ENCODE measurements at regions not wholly inside any gene's neighbourhood (a gene's known extent, or its start where the extent isn't known, plus 50 kb on each side); places are given as distances from the start of the nearest gene placed in this dataset.
"Not testable (repeated sequence)": the region's sequence is repeated elsewhere in the genome, so short reads cannot be mapped to it uniquely, and the experiment has no call there.

DNA sequence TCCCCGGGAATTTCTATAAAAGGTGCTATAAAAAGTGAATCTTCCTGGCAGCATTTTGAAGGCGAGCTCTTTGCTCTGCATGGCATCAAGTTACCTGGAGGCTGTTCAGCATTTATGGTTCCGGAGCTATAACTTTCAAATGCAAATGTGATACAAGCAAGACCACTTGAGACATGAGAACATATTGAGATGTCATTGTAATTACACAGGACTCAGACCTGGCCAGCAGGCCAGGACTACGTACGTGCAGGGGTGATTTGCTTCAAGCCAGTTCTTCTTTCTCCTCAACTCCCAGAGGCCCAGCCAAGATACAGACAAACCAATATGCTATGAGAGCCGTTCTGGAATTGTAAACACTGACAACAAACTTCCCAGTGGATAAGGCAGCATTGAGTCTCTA, 227.4 kb upstream of the FAT3 start:
- Histone ChIP-seq H3K27me3 (replicated peaks in 1 of 2; ENCODE audit: control insufficient read depth in 2 of 2, extremely low read depth in 1 of 2, insufficient read depth in 2 of 2, low read length in 1 of 2) (no peaks in the 10 kb centered on the region), H3K36me3 (ENCODE audit: control insufficient read depth in 2 of 2, extremely low read depth in 1 of 2, insufficient read depth in 1 of 2, low read length in 1 of 2) (no peaks in the 10 kb centered on the region), H3K27ac (ENCODE audit: low read length) (no peak overlapping the region), H3K4me3 (ENCODE audit: control insufficient read depth in 1 of 2, extremely low read depth in 1 of 2, low read length in 1 of 2) (no peak overlapping the region), H3K9me3 (no peaks in the 10 kb centered on the region), H3K4me1 (ENCODE audit: control insufficient read depth in 1 of 2, extremely low read depth in 1 of 2, insufficient read depth in 2 of 2, low read length in 2 of 2) (no peaks in the 10 kb centered on the region)
- Mint-ChIP-seq H3K36me3 (no peaks in the 10 kb centered on the region), H3K4me1 (no peaks in the 10 kb centered on the region), H3K27me3 (no peaks in the 10 kb centered on the region), H3K4me3 (no peak overlapping the region), H3K27ac (no peak overlapping the region), H3K9me3 (peaks cover 4 to 12% (median 6%) of the 10 kb centered on the region in 3 donors)
- WGBS (ENCODE audit: insufficient coverage): 63% methylated on average over 5 of the region's 6 CpGs
- CTCF ChIA-PET: no interaction called here
- ATAC-seq (replicated peaks in 1 of 4) (no peak), DNase-seq (no peak)
- POLR2A ChIA-PET: no interaction called here

DNA sequence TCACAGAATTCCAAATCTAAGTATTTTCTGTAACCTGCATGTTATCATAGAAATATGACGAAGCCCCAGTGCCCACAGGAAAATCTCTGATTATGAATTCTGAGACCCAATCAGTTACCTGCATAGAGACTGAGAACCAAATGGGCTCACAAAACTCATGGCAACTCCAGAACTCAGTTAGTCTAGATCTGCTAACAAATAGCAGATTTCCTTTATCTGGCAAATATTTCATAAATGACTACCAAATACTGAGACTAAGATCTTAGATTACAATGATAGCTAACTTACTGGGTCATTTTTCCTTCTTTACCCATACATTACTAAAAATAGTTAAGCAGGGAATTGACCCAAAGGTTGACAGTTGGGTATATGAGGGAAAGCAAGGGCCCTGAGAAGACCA, 228.1 kb upstream of the FAT3 start:
- H3K4me3 ChIP-seq (ENCODE audit: control insufficient read depth in 1 of 2, extremely low read depth in 1 of 2, low read length in 1 of 2): no peak overlapping the region
- H3K4me3 Mint-ChIP-seq: no peak overlapping the region
- no peak overlapping the region for H3K27ac ChIP-seq (ENCODE audit: low read length)
- peaks cover 3 to 11% (median 6%) of the 10 kb centered on the region in 3 donors for H3K9me3 Mint-ChIP-seq
- H3K36me3 ChIP-seq (ENCODE audit: control insufficient read depth in 2 of 2, extremely low read depth in 1 of 2, insufficient read depth in 1 of 2, low read length in 1 of 2): no peaks in the 10 kb centered on the region
- no peak overlapping the region for H3K27ac Mint-ChIP-seq
- no peaks in the 10 kb centered on the region for H3K27me3 Mint-ChIP-seq
- WGBS (ENCODE audit: insufficient coverage): 86% methylated on average over 1 of the region's 1 CpG
- no peaks in the 10 kb centered on the region for H3K9me3 ChIP-seq
- ChIA-PET CTCF (no interaction called here), POLR2A (no interaction called here)
- DNase-seq (no peak), ATAC-seq (replicated peaks in 1 of 4) (no peak)
- H3K36me3 Mint-ChIP-seq: no peaks in the 10 kb centered on the region
- H3K4me1 ChIP-seq (ENCODE audit: control insufficient read depth in 1 of 2, extremely low read depth in 1 of 2, insufficient read depth in 2 of 2, low read length in 2 of 2): no peaks in the 10 kb centered on the region
- no peaks in the 10 kb centered on the region for H3K4me1 Mint-ChIP-seq
- H3K27me3 ChIP-seq (replicated peaks in 1 of 2; ENCODE audit: control insufficient read depth in 2 of 2, extremely low read depth in 1 of 2, insufficient read depth in 2 of 2, low read length in 1 of 2): no peaks in the 10 kb centered on the region

DNA sequence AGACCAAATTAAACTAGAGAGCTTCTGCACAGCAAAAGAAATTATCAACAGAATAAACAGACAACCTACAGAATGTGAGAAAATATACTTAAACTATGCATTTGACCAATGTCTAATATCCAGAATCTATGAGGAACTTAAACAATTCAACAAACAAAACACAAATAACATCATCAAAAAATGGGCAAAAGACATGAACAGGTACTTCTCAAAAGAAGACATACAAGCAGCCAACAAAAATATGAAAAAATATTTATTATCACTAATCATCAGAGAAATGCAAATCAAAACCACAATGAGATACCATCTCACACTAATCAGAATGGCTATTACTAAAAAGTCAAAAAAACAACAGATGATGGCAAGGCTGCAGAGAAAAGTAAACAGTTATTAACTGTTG, 236.2 kb upstream of the FAT3 start:
- H3K36me3 Mint-ChIP-seq; H3K27me3 ChIP-seq (replicated peaks in 1 of 2; ENCODE audit: control insufficient read depth in 2 of 2, extremely low read depth in 1 of 2, insufficient read depth in 2 of 2, low read length in 1 of 2); H3K27ac Mint-ChIP-seq; H3K9me3 ChIP-seq; H3K27me3 Mint-ChIP-seq; CTCF ChIA-PET; H3K27ac ChIP-seq (ENCODE audit: low read length); H3K4me1 Mint-ChIP-seq; H3K4me3 ChIP-seq (ENCODE audit: control insufficient read depth in 1 of 2, extremely low read depth in 1 of 2, low read length in 1 of 2); H3K4me3 Mint-ChIP-seq; ATAC-seq (replicated peaks in 1 of 4); POLR2A ChIA-PET; DNase-seq; H3K36me3 ChIP-seq (ENCODE audit: control insufficient read depth in 2 of 2, extremely low read depth in 1 of 2, insufficient read depth in 1 of 2, low read length in 1 of 2); H3K4me1 ChIP-seq (ENCODE audit: control insufficient read depth in 1 of 2, extremely low read depth in 1 of 2, insufficient read depth in 2 of 2, low read length in 2 of 2): not testable (repeated sequence)
- peaks cover 14 to 24% (median 21%) of the 10 kb centered on the region in 3 donors for H3K9me3 Mint-ChIP-seq

DNA sequence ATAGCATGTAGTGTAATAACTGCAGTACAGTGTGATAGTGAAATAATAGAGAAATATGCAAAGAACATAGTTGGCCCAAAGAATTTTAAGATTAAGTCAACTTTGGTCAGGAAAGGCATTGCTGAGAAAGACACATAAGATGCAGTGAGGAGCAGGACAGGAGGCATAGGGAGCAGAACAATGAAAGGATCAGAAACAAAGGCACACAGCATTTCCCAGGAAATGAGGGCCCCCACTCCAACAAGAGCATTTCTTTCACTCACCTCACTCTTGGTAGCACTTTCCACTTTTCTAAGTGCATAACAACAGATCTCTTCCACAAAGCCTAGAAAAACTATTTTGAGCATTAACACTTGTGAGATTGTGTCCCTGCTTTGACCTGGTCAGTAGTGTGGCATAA, 238.4 kb upstream of the FAT3 start:
- Mint-ChIP-seq H3K4me3 (no peak overlapping the region), H3K27me3 (no peaks in the 10 kb centered on the region), H3K4me1 (no peaks in the 10 kb centered on the region), H3K36me3 (no peaks in the 10 kb centered on the region), H3K9me3 (peaks cover 11 to 32% (median 25%) of the 10 kb centered on the region in 3 donors), H3K27ac (no peak overlapping the region)
- Histone ChIP-seq H3K27me3 (replicated peaks in 1 of 2; ENCODE audit: control insufficient read depth in 2 of 2, extremely low read depth in 1 of 2, insufficient read depth in 2 of 2, low read length in 1 of 2) (no peaks in the 10 kb centered on the region), H3K4me1 (ENCODE audit: control insufficient read depth in 1 of 2, extremely low read depth in 1 of 2, insufficient read depth in 2 of 2, low read length in 2 of 2) (no peaks in the 10 kb centered on the region), H3K9me3 (no peaks in the 10 kb centered on the region), H3K27ac (ENCODE audit: low read length) (no peak overlapping the region), H3K36me3 (ENCODE audit: control insufficient read depth in 2 of 2, extremely low read depth in 1 of 2, insufficient read depth in 1 of 2, low read length in 1 of 2) (no peaks in the 10 kb centered on the region), H3K4me3 (ENCODE audit: control insufficient read depth in 1 of 2, extremely low read depth in 1 of 2, low read length in 1 of 2) (no peak overlapping the region)
- ATAC-seq (replicated peaks in 1 of 4) (no peak), DNase-seq (no peak)
- ChIA-PET POLR2A (no interaction called here), CTCF (no interaction called here)

DNA sequence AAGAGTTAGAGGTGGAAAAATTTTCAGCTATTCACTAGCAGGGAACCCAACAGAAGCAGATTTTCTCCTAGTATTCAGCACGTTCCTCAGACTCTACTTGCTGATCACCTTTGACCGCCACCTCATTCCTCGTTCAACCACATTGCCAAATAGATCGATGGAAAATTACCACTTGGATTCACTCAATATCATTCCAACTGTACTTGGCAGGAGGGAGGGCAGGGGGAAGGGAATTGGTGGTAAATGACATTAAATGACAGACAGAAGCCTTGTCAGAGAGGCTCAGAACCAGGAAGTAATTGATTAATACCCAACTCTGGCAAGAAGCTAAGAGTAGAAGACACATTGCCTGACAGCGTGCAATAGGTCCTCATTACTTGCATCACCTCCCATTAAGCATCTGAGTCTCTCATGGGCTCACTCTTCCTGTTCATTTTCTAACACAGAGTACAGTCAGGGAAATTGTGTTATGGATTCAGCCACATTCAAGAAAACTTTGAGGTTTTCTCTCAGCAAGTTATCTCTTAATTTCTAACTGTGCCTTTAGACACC, 240.5 kb upstream of the FAT3 start:
- H3K27ac Mint-ChIP-seq: no peak overlapping the region
- Histone ChIP-seq H3K4me3 (ENCODE audit: control insufficient read depth in 1 of 2, extremely low read depth in 1 of 2, low read length in 1 of 2) (no peak overlapping the region), H3K27me3 (replicated peaks in 1 of 2; ENCODE audit: control insufficient read depth in 2 of 2, extremely low read depth in 1 of 2, insufficient read depth in 2 of 2, low read length in 1 of 2) (no peaks in the 10 kb centered on the region), H3K4me1 (ENCODE audit: control insufficient read depth in 1 of 2, extremely low read depth in 1 of 2, insufficient read depth in 2 of 2, low read length in 2 of 2) (no peaks in the 10 kb centered on the region), H3K27ac (ENCODE audit: low read length) (no peak overlapping the region), H3K36me3 (ENCODE audit: control insufficient read depth in 2 of 2, extremely low read depth in 1 of 2, insufficient read depth in 1 of 2, low read length in 1 of 2) (no peaks in the 10 kb centered on the region), H3K9me3 (no peaks in the 10 kb centered on the region)
- H3K36me3 Mint-ChIP-seq: no peaks in the 10 kb centered on the region
- no CpG with 5 or more reads among the region's 5 CpGs for WGBS (ENCODE audit: insufficient coverage)
- POLR2A ChIA-PET: no interaction called here
- H3K4me3 Mint-ChIP-seq: no peak overlapping the region
- no peaks in the 10 kb centered on the region for H3K4me1 Mint-ChIP-seq
- H3K27me3 Mint-ChIP-seq: no peaks in the 10 kb centered on the region
- DNase-seq (no peak), ATAC-seq (replicated peaks in 1 of 4) (no peak)
- CTCF ChIA-PET: no interaction called here
- peaks cover 9 to 32% (median 21%) of the 10 kb centered on the region in 3 donors for H3K9me3 Mint-ChIP-seq

DNA sequence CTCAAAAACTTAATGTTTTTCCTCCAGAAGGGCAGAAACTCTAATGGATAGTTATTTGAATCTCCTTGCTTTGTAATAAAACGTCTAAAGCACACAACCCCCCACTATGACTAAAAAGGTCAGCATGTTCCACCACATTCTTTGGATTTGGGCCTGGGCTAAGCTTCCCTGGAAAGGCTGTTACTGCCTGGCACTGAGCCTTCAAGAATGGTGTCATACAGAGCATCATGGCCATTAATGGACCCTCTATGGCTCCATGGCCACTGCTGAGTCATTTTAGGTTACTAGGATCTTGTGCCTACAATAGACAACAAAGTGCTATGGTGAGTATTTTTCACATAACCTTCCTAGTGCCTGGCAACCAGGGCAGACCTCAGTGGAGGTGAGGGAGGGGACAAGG, 242.6 kb upstream of the FAT3 start:
- H3K4me3 ChIP-seq (ENCODE audit: control insufficient read depth in 1 of 2, extremely low read depth in 1 of 2, low read length in 1 of 2): no peak overlapping the region
- POLR2A ChIA-PET: no interaction called here
- H3K27me3 ChIP-seq (replicated peaks in 1 of 2; ENCODE audit: control insufficient read depth in 2 of 2, extremely low read depth in 1 of 2, insufficient read depth in 2 of 2, low read length in 1 of 2): no peaks in the 10 kb centered on the region
- H3K27ac ChIP-seq (ENCODE audit: low read length): no peak overlapping the region
- H3K4me1 ChIP-seq (ENCODE audit: control insufficient read depth in 1 of 2, extremely low read depth in 1 of 2, insufficient read depth in 2 of 2, low read length in 2 of 2): no peaks in the 10 kb centered on the region
- H3K36me3 ChIP-seq (ENCODE audit: control insufficient read depth in 2 of 2, extremely low read depth in 1 of 2, insufficient read depth in 1 of 2, low read length in 1 of 2): no peaks in the 10 kb centered on the region
- no peaks in the 10 kb centered on the region for H3K27me3 Mint-ChIP-seq
- CTCF ChIA-PET: no interaction called here
- no peaks in the 10 kb centered on the region for H3K36me3 Mint-ChIP-seq
- DNase-seq: no peak
- no peaks in the 10 kb centered on the region for H3K9me3 ChIP-seq
- no peak overlapping the region for H3K27ac Mint-ChIP-seq
- H3K9me3 Mint-ChIP-seq: peaks cover 5 to 26% (median 22%) of the 10 kb centered on the region in 3 donors
- ATAC-seq (replicated peaks in 1 of 4): no peak
- no peaks in the 10 kb centered on the region for H3K4me1 Mint-ChIP-seq
- H3K4me3 Mint-ChIP-seq: no peak overlapping the region
- WGBS (ENCODE audit: insufficient coverage): 80% methylated on average over 1 of the region's 1 CpG

DNA sequence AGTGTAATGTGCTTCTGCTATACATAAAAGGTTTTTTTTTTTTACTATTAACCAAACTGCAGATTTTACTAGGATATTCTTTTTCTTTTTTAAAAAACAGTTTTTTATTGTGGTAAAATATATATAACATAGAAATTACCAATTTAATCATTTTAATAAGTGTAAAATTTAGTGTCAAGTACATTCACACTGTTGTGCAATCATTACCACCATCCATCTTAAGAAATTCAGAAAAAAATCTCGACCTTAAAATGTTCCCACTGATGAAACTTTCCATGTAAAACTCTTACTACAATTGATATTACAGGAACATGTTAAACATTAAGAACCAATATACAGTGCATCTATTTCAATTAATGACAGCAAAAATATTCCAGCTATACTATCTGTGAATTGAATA, 244.8 kb upstream of the FAT3 start:
- Mint-ChIP-seq H3K36me3 (no peaks in the 10 kb centered on the region), H3K4me3 (no peak overlapping the region), H3K27ac (no peak overlapping the region), H3K27me3 (no peaks in the 10 kb centered on the region), H3K9me3 (peaks cover 3 to 13% (median 11%) of the 10 kb centered on the region in 3 donors), H3K4me1 (no peaks in the 10 kb centered on the region)
- H3K4me3 ChIP-seq (ENCODE audit: control insufficient read depth in 1 of 2, extremely low read depth in 1 of 2, low read length in 1 of 2): no peak overlapping the region
- DNase-seq (no peak), ATAC-seq (replicated peaks in 1 of 4) (no peak)
- H3K9me3 ChIP-seq: no peaks in the 10 kb centered on the region
- no peak overlapping the region for H3K27ac ChIP-seq (ENCODE audit: low read length)
- no peaks in the 10 kb centered on the region for H3K36me3 ChIP-seq (ENCODE audit: control insufficient read depth in 2 of 2, extremely low read depth in 1 of 2, insufficient read depth in 1 of 2, low read length in 1 of 2)
- H3K4me1 ChIP-seq (ENCODE audit: control insufficient read depth in 1 of 2, extremely low read depth in 1 of 2, insufficient read depth in 2 of 2, low read length in 2 of 2): no peaks in the 10 kb centered on the region
- WGBS (ENCODE audit: insufficient coverage): no CpG with 5 or more reads among the region's 1 CpG
- POLR2A ChIA-PET: no interaction called here
- no peaks in the 10 kb centered on the region for H3K27me3 ChIP-seq (replicated peaks in 1 of 2; ENCODE audit: control insufficient read depth in 2 of 2, extremely low read depth in 1 of 2, insufficient read depth in 2 of 2, low read length in 1 of 2)
- CTCF ChIA-PET: no interaction called here
